Uterus (tissue), 3 donors: ENCODE measurements at regions not wholly inside any gene's neighbourhood (a gene's known extent, or its start where the extent isn't known, plus 50 kb on each side); places are given as distances from the start of the nearest gene placed in this dataset.

Experiments used
- DNase-seq, 2 donors: peaks; one replicate each; pipeline ENCODE4 v3.0.0-alpha.2; 2019 to 2020
- H3K27ac ChIP-seq, 2 donors: fragments of 200-600 bp; sonication (generic); 1 replicate in 1 of 2; 2 replicates in 1 of 2; pipeline ENCODE4 v1.5.1; 2016 to 2018
- H3K27me3 ChIP-seq, 2 donors: fragments of 200-600 bp; sonication (generic); one replicate each; pipeline ENCODE4 v1.5.1; 2018 to 2019; ENCODE audit warnings: control low read depth in 1 of 2
- H3K36me3 ChIP-seq, 2 donors: fragments of 200-600 bp; sonication (generic); one replicate each; pipeline ENCODE4 v1.5.1; 2019; ENCODE audit warnings: control low read depth in 1 of 2
- H3K4me1 ChIP-seq, 2 donors: fragments of 200-600 bp; sonication (generic); one replicate each; pipeline ENCODE4 v1.5.1; 2018 to 2019; ENCODE audit warnings: control low read depth in 1 of 2
- H3K4me3 ChIP-seq, 2 donors: fragments of 200-600 bp; sonication (generic); 1 replicate in 1 of 2; 2 replicates in 1 of 2; pipeline ENCODE4 v1.5.1; 2018 to 2019; ENCODE audit warnings: mild to moderate bottlenecking in 1 of 2
- H3K9me3 ChIP-seq, 2 donors: fragments of 200-600 bp; sonication (generic); one replicate each; pipeline ENCODE4 v1.5.1; 2019; ENCODE audit warnings: control low read depth in 1 of 2
- CTCF ChIP-seq, 4 experiments: fragments of 200-600 bp in 2 of 4; fragments of 450-650 bp in 2 of 4; sonication (generic) in 2 of 4; IDR thresholded peaks; one replicate each; pipeline ENCODE4 v1.5.1; 2016 to 2019; ENCODE audit warnings: antibody characterized with exemption in 4 of 4, mild to moderate bottlenecking in 2 of 4, moderate library complexity in 1 of 4
- POLR2A ChIP-seq, 2 donors: fragments of 450-650 bp; IDR thresholded peaks; one replicate each; pipeline ENCODE4 v1.6.1; 2016; ENCODE audit warnings: antibody characterized with exemption in 2 of 2, mild to moderate bottlenecking in 1 of 2, moderate library complexity in 1 of 2
- intact Hi-C: fragments of 100-400 bp; cut with DNase I; formaldehyde crosslinking; loops from one replicate; pipeline ENCODE4 v1.15.1; 2023; ENCODE audit warnings: low total_unique reads
- donor health status: DM: yes; HTN: yes; CAD: no.

GRCh38 chr1:221477252-221477651 lies 264.6 kb downstream of the DUSP10 start:
- no peak for TF ChIP-seq POLR2A (IDR thresholded peaks at IDR 0.05)
- no peak for TF ChIP-seq CTCF (IDR thresholded peaks at IDR 0.05)
- no peak for DNase-seq
- no peak overlapping the region for H3K27ac ChIP-seq

GRCh38 chr1:221478050-221478949 lies 263.6 kb downstream of the DUSP10 start:
- peak; percentile 22 to 34 for DNase-seq
- no peaks in the 10 kb centered on the region for H3K4me1 ChIP-seq
- intact Hi-C loops, result no loop called here
- no peaks in the 10 kb centered on the region for H3K36me3 ChIP-seq
- H3K4me3 ChIP-seq, result no peak overlapping the region
- no peak for TF ChIP-seq POLR2A (IDR thresholded peaks at IDR 0.05)
- TF ChIP-seq CTCF (IDR thresholded peaks at IDR 0.05), result peak; percentile 20 to 47 (median 28)
- H3K27ac ChIP-seq, result no peak overlapping the region
- no peaks in the 10 kb centered on the region for H3K27me3 ChIP-seq
- no peaks in the 10 kb centered on the region for H3K9me3 ChIP-seq

More at GRCh38 chr1:221477252-221477651, 264.6 kb downstream of the DUSP10 start:
- intact Hi-C loops, result no loop called here
- H3K4me1 ChIP-seq, result no peaks in the 10 kb centered on the region
- H3K4me3 ChIP-seq, result no peak overlapping the region
- H3K9me3 ChIP-seq, result no peaks in the 10 kb centered on the region
- no peaks in the 10 kb centered on the region for H3K27me3 ChIP-seq
- no peaks in the 10 kb centered on the region for H3K36me3 ChIP-seq

GRCh38 chr1:221487781-221488524 lies 253.9 kb downstream of the DUSP10 start:
- no peaks in the 10 kb centered on the region for H3K27me3 ChIP-seq
- H3K9me3 ChIP-seq, result no peaks in the 10 kb centered on the region
- intact Hi-C loops, result no loop called here
- H3K27ac ChIP-seq, result no peak overlapping the region
- TF ChIP-seq POLR2A (IDR thresholded peaks at IDR 0.05), result no peak
- TF ChIP-seq CTCF (IDR thresholded peaks at IDR 0.05), result no peak
- H3K4me3 ChIP-seq, result no peak overlapping the region
- no peak for DNase-seq
- no peaks in the 10 kb centered on the region for H3K4me1 ChIP-seq
- H3K36me3 ChIP-seq, result no peaks in the 10 kb centered on the region

GRCh38 chr1:221488550-221488949 lies 253.3 kb downstream of the DUSP10 start:
- H3K36me3 ChIP-seq, result no peaks in the 10 kb centered on the region
- no peak for TF ChIP-seq CTCF (IDR thresholded peaks at IDR 0.05)
- no peak for TF ChIP-seq POLR2A (IDR thresholded peaks at IDR 0.05)
- no peaks in the 10 kb centered on the region for H3K4me1 ChIP-seq
- no peak for DNase-seq
- no peak overlapping the region for H3K27ac ChIP-seq
- intact Hi-C loops, result no loop called here
- no peaks in the 10 kb centered on the region for H3K9me3 ChIP-seq
- H3K4me3 ChIP-seq, result no peak overlapping the region
- no peaks in the 10 kb centered on the region for H3K27me3 ChIP-seq

GRCh38 chr1:221494670-221495069 lies 247.2 kb downstream of the DUSP10 start:
- no peak for DNase-seq
- no peak overlapping the region for H3K27ac ChIP-seq
- H3K4me3 ChIP-seq, result no peak overlapping the region
- intact Hi-C loops, result no loop called here
- H3K36me3 ChIP-seq, result no peaks in the 10 kb centered on the region
- H3K9me3 ChIP-seq, result no peaks in the 10 kb centered on the region
- no peak for TF ChIP-seq CTCF (IDR thresholded peaks at IDR 0.05)
- TF ChIP-seq POLR2A (IDR thresholded peaks at IDR 0.05), result no peak
- H3K4me1 ChIP-seq, result no peaks in the 10 kb centered on the region
- H3K27me3 ChIP-seq, result no peaks in the 10 kb centered on the region
